ENCODE measurements at regions not wholly inside any gene's neighbourhood (a gene's known extent, or its start where the extent isn't known, plus 50 kb on each side); places are given as distances from the start of the nearest gene placed in this dataset.
A peak's percentile ranks its signal among the peaks of the same experiment; 100 is the strongest.

DNA sequence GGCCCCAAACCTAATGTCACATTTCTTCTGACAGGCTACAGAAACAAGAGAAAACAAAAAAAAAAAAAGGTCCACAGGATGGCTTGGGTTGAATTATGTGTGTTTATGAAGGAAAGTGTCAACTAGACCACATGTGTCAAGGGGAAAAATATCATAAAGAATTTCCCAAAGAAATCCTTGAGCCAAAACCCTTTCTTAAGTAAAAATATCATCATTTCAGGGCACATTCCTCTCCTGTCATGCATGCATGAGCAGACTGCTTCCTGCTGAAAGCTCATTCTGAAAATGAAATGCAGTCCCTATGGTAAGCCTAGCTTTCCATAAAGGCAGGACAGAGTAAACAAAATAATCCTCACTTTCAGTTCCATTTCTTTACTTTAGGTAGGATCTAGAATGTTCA lies 85.7 kb upstream of the RBBP8 start:
- DNase-seq = no peak

DNA sequence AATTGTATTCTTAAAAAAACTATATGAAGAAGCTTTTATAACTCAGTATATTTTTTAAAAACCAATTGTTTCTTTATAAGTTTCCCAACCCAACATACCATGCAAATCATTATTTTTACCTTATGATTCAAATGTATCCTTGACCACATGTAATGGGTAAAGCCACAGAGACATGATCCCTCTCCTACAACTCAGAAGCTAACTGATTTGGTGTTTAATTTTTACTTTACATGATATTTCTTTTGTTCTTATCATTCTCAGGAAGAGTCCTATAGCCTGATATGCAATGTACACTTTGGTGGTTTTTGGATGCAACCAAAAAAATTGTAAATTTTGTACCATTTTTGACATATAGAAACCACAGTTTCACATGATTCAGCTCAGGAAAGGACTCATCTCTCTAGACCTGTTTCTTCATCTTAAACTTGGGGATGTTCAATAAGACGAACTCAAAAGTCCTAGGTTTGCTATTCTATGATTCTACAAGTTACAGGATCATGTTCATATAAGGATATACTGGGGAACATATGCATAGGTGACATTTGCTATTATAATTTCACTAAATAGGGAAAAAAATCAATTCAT lies 85.2 kb upstream of the RBBP8 start:
- DNase-seq = no peak

DNA sequence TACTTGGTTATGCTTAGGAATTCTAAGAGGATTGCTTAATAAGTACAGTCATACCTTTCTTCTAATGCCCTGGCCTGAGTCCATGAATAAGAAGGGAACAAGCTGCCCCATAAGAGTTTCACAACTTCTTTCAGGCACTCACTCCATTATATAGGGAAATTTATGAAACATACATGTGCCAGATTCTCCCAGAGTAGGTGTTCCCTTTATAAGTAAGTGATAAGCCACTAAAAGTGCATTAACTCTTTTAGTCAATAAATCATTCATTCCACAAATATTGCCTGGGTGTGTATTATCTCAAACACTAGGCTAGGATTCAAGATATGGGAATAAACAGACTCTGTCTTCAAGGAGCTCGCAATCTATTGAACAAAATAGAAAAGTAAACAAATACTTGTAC lies 84.5 kb upstream of the RBBP8 start:
- peak in 1 of 3 donors; percentile 31 for DNase-seq

DNA sequence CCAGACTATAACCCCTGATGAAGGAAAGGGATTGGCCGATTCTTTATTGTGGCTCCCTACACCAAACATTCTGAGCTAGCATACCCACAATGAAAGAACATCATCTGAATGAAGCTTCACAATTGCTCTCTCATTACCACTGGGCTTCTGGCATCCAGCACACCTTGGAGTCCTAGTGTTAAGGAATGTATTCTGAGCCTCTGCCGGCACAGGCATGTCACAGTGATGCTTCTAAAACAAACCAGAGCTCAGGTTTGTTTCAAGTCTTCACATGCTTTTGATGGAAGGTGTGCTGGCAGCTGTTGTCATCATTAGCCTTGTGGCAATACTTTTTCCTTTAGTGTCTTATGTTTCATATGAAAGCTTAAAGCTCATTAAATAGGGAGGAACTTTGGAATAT lies 76.3 kb upstream of the RBBP8 start:
- no peak for DNase-seq

DNA sequence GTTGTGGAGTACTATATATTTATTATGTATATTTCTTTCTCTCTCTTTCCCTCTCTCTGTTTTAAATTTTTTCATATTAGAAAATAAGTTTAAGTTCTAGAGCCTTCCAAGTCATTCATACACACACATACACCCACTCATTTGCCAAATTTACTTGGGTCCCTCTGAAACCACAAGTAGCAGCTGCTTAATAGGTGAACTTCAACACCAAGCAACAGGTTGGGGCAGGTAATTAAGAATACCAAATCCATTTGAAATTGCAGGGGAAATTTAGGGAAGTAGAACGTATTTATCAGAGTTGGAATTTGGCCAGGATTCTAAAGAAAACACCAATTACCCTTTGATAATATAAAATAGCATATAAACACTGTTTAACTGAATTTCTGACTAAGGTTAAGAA lies 75.0 kb upstream of the RBBP8 start:
- no peak for DNase-seq

DNA sequence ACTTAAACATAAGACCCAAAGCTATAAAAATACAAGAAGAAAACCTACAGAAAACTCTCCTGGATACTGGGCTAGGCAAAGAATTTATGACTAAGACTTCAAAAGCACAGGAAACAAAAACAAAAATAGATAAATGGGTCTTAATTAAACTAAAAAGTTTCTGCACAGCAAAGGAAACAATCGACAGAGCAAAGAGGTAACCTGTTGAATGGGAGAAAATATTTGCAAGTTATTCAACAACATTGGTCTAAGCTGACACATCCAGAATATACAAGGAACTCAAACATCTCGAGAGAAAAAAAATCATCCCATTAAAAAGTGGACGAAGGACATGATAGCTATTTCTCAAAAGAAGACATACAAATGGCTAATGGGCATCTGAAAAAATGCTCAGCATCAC lies 72.3 kb upstream of the RBBP8 start:
- DNase-seq = no peak

DNA sequence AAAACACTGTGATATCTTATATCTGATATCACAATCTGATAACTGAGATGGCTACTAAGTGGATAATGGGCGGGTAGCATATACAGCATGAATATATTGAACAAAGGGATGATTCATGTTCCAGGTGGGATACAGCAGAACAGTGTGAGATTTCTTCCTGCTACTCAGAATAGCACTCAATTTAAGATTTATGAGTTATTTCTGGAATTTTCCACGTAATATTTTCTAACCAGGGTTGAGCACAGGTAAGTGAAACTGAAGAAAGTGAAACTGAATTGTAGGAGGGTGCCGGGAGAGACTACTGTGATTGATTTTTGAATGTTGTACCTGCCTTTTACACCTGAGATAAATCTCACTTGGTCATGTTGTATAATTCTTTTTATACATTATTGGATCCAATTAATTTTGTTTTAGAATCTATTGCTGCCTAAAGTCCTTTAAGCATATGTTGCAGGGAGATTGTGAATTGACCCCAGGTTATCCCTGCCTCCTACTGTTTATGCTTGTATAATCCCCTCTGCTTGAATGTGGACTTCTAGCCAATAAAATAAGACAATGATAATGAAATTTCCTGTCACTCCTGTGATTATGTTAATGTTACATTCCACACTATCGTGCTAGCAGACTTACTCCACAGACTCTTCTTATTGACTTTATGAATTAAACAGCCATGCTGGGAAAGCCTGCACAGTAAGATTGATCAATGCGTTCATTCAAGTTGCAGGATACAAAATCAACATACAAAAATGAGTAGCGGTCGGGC lies 67.6 kb upstream of the RBBP8 start:
- no peak for DNase-seq

DNA sequence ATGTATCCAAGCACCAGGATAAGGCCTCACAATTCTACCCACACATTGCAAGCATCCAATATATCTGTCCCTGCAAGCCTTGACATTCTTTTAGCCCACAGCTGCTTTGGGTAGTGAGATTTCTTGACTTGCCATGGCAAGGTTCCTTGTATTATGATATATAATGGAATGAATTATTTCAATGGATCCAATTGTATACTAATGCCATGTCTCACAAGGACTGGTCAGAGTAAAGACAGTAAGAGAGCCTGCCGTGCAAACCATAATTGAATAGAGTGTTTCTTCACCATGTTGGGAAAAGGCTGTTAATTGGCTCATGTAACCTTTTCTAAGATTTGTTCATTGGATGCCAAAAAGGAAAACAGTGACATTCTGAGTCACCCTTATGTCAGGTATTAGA lies 64.3 kb upstream of the RBBP8 start:
- no peak for DNase-seq

DNA sequence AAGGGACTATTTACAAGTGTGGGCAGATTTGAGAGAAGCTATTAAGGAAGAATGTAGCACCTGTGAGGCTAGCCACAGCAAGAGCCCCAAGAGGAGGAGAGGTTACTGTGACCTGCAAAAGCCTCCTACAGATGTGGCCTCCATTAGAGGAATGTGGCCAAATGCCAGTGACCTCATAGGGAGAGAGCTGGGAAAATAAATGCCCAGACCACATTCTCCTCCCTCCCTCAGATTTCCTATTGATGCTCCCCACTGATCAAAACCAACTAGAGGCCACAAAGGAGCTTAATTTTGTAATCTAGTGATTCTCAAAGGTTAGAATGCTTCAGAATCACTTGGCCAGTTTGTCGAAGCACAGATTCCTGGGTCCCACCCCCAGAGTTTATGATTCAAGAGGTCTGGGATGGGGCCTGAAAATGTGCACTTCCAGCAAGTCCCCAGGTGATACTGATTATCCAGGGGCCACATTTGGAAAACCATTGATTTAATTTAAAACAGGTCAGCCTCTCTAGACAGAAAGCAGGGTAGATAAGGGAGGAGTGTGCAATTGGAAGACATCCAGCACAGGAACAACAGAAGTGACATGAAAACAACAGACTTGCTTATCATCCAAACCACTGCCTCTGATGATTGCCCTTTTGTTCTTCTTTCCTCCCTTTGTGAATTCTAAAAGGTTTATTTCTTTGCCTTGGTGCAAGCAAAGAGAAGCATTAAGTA lies 61.2 kb upstream of the RBBP8 start:
- no peak for DNase-seq

DNA sequence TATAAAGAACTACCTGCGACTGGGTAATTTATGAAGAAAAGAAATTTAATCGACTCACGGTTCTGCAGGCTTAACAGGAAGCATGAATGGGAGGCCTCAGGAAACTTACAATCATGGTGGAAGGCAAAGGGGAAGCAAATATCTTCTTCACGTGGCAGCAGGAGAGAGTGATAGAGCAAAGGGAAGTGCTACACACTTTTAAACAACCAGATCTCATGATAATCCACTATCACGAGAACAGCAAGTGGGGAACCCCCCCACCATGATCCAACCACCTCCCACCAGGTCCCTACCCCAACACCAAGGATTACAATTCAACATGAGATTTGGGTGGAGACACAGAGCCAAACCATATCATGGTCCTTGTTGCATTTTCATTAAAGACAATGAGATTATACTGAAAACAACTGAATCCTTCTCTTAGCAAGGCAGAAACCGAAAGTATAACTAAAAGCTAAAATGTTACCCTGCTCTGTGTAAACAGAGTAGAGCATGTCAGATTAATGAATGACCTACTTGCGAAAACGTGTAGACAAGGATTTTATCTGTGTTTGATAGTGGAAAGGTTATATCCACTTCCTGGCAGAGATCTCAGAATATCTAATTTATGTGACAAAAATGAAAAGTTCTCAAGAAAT lies 60.1 kb upstream of the RBBP8 start:
- DNase-seq = no peak

DNA sequence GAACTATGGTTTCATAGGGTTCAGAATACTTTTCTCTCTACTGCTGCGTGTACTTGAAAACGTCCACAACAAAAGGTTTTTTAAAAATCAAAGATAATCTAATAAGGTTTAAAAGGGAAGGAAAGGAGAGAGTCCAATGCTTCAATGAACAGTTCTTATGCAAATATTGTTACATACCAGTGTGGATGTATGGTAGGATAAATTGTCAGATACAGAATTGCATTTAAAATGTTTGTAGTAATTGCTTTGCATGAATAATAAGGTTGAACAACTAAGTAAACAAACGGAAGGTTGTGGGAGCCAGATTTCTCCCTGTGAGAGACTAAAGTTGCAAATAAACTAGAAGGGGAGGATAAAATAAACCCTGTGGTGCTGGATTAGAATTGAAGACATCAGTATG lies 53.8 kb upstream of the RBBP8 start:
- DNase-seq = no peak

DNA sequence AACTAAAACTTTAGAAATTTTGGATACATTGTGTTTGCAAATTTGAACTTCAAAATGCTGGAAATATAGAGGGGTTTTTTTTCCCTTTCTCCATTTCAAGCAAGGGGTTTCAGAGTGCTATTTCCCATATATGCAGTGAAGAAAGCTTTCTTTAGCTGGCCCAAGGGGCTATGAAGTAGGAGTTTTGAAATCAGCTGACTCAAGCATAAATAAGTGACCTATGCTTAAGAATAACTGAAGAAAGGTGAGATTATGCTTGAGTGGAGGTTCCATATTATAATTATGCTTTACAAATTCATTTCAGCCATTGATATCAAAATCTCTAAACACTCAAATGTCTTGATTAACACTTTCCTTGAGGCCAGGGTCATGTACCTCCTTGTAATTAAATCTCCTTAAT lies 51.0 kb upstream of the RBBP8 start:
- no peak for DNase-seq

DNA sequence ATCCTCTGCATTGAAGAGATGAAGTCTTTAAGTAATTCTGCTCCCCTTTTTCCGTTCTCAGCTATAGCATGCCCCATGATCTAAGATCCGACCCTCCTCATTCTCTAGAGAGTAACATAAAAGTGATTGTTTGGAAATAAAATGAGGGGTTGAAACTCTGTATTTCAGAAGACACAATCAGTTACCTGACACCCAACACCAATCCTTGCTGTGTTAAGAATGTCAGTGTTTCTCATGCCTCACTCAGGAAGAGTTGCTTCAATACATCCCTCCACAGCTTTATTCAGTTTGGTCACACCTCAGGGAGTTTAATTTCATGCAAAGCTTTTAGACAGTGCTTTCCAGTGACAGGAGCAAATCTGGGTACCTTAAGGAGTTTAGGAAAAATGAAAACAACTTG lies 49.9 kb upstream of the RBBP8 start:
- DNase-seq = no peak
